Astrocyte of the cerebellum (primary cell): ENCODE measurements at regions not wholly inside any gene's neighbourhood (a gene's known extent, or its start where the extent isn't known, plus 50 kb on each side); places are given as distances from the start of the nearest gene placed in this dataset.

Source experiments
- DNase-seq: peaks from one replicate; pipeline ENCODE4 v3.0.0-alpha.2; 2011; ENCODE audit warnings: low read depth
- H3K4me3 ChIP-seq: 2 replicates; pipeline ENCODE4 v1.5.1; 2011; ENCODE audit warnings: mild to moderate bottlenecking, low read depth, low read length, moderate library complexity
- CTCF ChIP-seq: IDR thresholded peaks from 2 replicates; pipeline ENCODE4 v1.5.1; 2012; ENCODE audit warnings: low read length, low read depth, moderate library complexity, mild to moderate bottlenecking; ENCODE audit errors: missing control alignments
- in situ Hi-C: cut with HindIII; loops from 2 replicates; pipeline ENCODE4 v1.10.0; 2017; ENCODE audit warnings: low sequenced_read_pairs

- DNase-seq, result no peak
- H3K4me3 ChIP-seq, result no peak overlapping the region
- in situ Hi-C loops, result no loop called here
- TF ChIP-seq CTCF, result no peak
Observed at GRCh38 chr9:105877721-105878120, 183.4 kb downstream of the TMEM38B start.

- no peak overlapping the region for H3K4me3 ChIP-seq
- no peak for TF ChIP-seq CTCF
- peak; percentile 6 for DNase-seq
- in situ Hi-C loops, result no loop called here
Observed at GRCh38 chr9:105879181-105879580, 184.8 kb downstream of the TMEM38B start.

GRCh38 chr9:105880517-105880916 lies 186.2 kb downstream of the TMEM38B start:
- no peak for DNase-seq
- TF ChIP-seq CTCF, result no peak
- in situ Hi-C loops, result no loop called here
- H3K4me3 ChIP-seq, result no peak overlapping the region

GRCh38 chr9:105881021-105881420 lies 186.7 kb downstream of the TMEM38B start:
- DNase-seq, result no peak
- TF ChIP-seq CTCF, result no peak
- in situ Hi-C loops, result no loop called here
- no peak overlapping the region for H3K4me3 ChIP-seq

- TF ChIP-seq CTCF, result peak; percentile 93
- H3K4me3 ChIP-seq, result no peak overlapping the region
- DNase-seq, result peak; percentile 26
- in situ Hi-C loops, result no loop called here
Observed at GRCh38 chr9:105881654-105882349, 187.5 kb downstream of the TMEM38B start.

- no peak for DNase-seq
- no peak overlapping the region for H3K4me3 ChIP-seq
- no peak for TF ChIP-seq CTCF
- in situ Hi-C loops, result no loop called here
Observed at GRCh38 chr9:105883847-105884246, 189.5 kb downstream of the TMEM38B start.
